ENCODE measurements at regions not wholly inside any gene's neighbourhood (a gene's known extent, or its start where the extent isn't known, plus 50 kb on each side); places are given as distances from the start of the nearest gene placed in this dataset.

- no peak for DNase-seq
Observed at GRCh38 chr9:12934545-12935272, 159.9 kb downstream of the LURAP1L start.

- no peak for DNase-seq
Observed at GRCh38 chr9:12935714-12936113, 160.9 kb downstream of the LURAP1L start.

- no peak for DNase-seq
Observed at GRCh38 chr9:12954441-12954840, 179.6 kb downstream of the LURAP1L start.

GRCh38 chr9:12955510-12956163 is 180.8 kb downstream of the LURAP1L start:
- no peak for DNase-seq

- no peak for DNase-seq
Observed at GRCh38 chr9:12956261-12956660, 181.4 kb downstream of the LURAP1L start.

GRCh38 chr9:12956805-12957204 is 182.0 kb downstream of the LURAP1L start:
- no peak for DNase-seq

GRCh38 chr9:12958279-12958678 is 183.5 kb downstream of the LURAP1L start:
- no peak for DNase-seq

- no peak for DNase-seq
Observed at GRCh38 chr9:12958708-12959107, 183.9 kb downstream of the LURAP1L start.

- DNase-seq: no peak
Observed at GRCh38 chr9:12961276-12961809, 186.5 kb downstream of the LURAP1L start.

GRCh38 chr9:12963537-12963936 is 188.7 kb downstream of the LURAP1L start:
- no peak for DNase-seq

- DNase-seq: no peak
Observed at GRCh38 chr9:12964271-12964670, 189.5 kb downstream of the LURAP1L start.

GRCh38 chr9:12965303-12965702 is 190.5 kb downstream of the LURAP1L start:
- DNase-seq: no peak

GRCh38 chr9:12968093-12968492 is 193.3 kb downstream of the LURAP1L start:
- DNase-seq: no peak

- DNase-seq: no peak
Observed at GRCh38 chr9:12972608-12973589, 198.1 kb downstream of the LURAP1L start.

- DNase-seq: no peak
Observed at GRCh38 chr9:12973710-12974109, 198.9 kb downstream of the LURAP1L start.

- no peak for DNase-seq
Observed at GRCh38 chr9:12974671-12975070, 199.9 kb downstream of the LURAP1L start.

GRCh38 chr9:12975496-12975895 is 200.7 kb downstream of the LURAP1L start:
- DNase-seq: no peak

- DNase-seq: no peak
Observed at GRCh38 chr9:12980085-12980851, 205.4 kb downstream of the LURAP1L start.

- no peak for DNase-seq
Observed at GRCh38 chr9:12988258-12988657, 213.4 kb downstream of the LURAP1L start.

- no peak for DNase-seq
Observed at GRCh38 chr9:12989669-12990068, 214.8 kb downstream of the LURAP1L start.

- no peak for DNase-seq
Observed at GRCh38 chr9:12993466-12993865, 218.6 kb downstream of the LURAP1L start.

- DNase-seq: no peak
Observed at GRCh38 chr9:12997009-12997408, 222.2 kb downstream of the LURAP1L start.
